ES-I3 (cell line): ENCODE measurements at regions not wholly inside any gene's neighbourhood (a gene's known extent, or its start where the extent isn't known, plus 50 kb on each side); places are given as distances from the start of the nearest gene placed in this dataset.
A peak's percentile ranks its signal among the peaks of the same experiment; 100 is the strongest.

Experiments used
- H3K36me3 ChIP-seq: 2 replicates; pipeline ENCODE4 v1.6.1; 2013; ENCODE audit warnings: mild to moderate bottlenecking, low read length, control low read depth, moderate library complexity; ENCODE audit not compliant: insufficient read depth
- H3K4me1 ChIP-seq: 2 replicates; pipeline ENCODE4 v1.6.1; 2013; ENCODE audit warnings: mild to moderate bottlenecking, control low read depth, low read length; ENCODE audit not compliant: insufficient read depth
- H3K9ac ChIP-seq: 2 replicates; pipeline ENCODE4 v1.6.1; 2013; ENCODE audit warnings: low read depth, mild to moderate bottlenecking, low read length, moderate library complexity
- H3K9me3 ChIP-seq: 2 replicates; pipeline ENCODE4 v1.6.1; 2013; ENCODE audit warnings: mild to moderate bottlenecking, low read length, moderate library complexity; ENCODE audit not compliant: control insufficient read depth, insufficient read depth

- Histone ChIP-seq H3K4me1 (no peaks in the 10 kb centered on the region), H3K36me3 (no peaks in the 10 kb centered on the region), H3K9ac (no peak overlapping the region), H3K9me3 (no peaks in the 10 kb centered on the region)
These were observed 383.7 kb downstream of the ZNF521 start for GRCh38 chr18:24968238-24968775.

GRCh38 chr18:24972577-24972976, 379.4 kb downstream of the ZNF521 start:
- no peak overlapping the region for H3K9ac ChIP-seq
- H3K36me3 ChIP-seq: no peaks in the 10 kb centered on the region

GRCh38 chr18:24974431-24974830, 377.5 kb downstream of the ZNF521 start:
- Histone ChIP-seq H3K4me1 (peaks cover 4% of the 10 kb centered on the region; the same call in 1 of the 2 replicates), H3K36me3 (no peaks in the 10 kb centered on the region), H3K9me3 (no peaks in the 10 kb centered on the region), H3K9ac (no peak overlapping the region)

More at GRCh38 chr18:24972577-24972976, 379.4 kb downstream of the ZNF521 start:
- H3K4me1 ChIP-seq: no peaks in the 10 kb centered on the region
- no peaks in the 10 kb centered on the region for H3K9me3 ChIP-seq

GRCh38 chr18:24975496-24976372, 376.2 kb downstream of the ZNF521 start:
- no peaks in the 10 kb centered on the region for H3K36me3 ChIP-seq
- H3K9me3 ChIP-seq: no peaks in the 10 kb centered on the region
- H3K4me1 ChIP-seq: peaks cover 4% of the 10 kb centered on the region; the same call in 1 of the 2 replicates
- no peak overlapping the region for H3K9ac ChIP-seq

GRCh38 chr18:24976502-24976901, 375.5 kb downstream of the ZNF521 start:
- H3K36me3 ChIP-seq: no peaks in the 10 kb centered on the region
- no peaks in the 10 kb centered on the region for H3K9me3 ChIP-seq
- H3K4me1 ChIP-seq: peaks cover 4% of the 10 kb centered on the region; the same call in 1 of the 2 replicates
- no peak overlapping the region for H3K9ac ChIP-seq

- Histone ChIP-seq H3K9me3 (no peaks in the 10 kb centered on the region), H3K36me3 (no peaks in the 10 kb centered on the region), H3K9ac (no peak overlapping the region), H3K4me1 (peaks cover 16% of the 10 kb centered on the region)
These were observed 372.7 kb downstream of the ZNF521 start for GRCh38 chr18:24979235-24979634.

- Histone ChIP-seq H3K9me3 (no peaks in the 10 kb centered on the region), H3K4me1 (peaks cover 34% of the 10 kb centered on the region)
These were observed 369.1 kb downstream of the ZNF521 start for GRCh38 chr18:24982831-24983230.

GRCh38 chr18:24983566-24984139, 368.3 kb downstream of the ZNF521 start:
- Histone ChIP-seq H3K36me3 (no peaks in the 10 kb centered on the region), H3K9ac (peak overlapping the region; percentile 9; the same call in 1 of the 2 replicates), H3K4me1 (peaks cover 42% of the 10 kb centered on the region)

More at GRCh38 chr18:24982831-24983230, 369.1 kb downstream of the ZNF521 start:
- H3K9ac ChIP-seq: no peak overlapping the region
- H3K36me3 ChIP-seq: no peaks in the 10 kb centered on the region

GRCh38 chr18:24985586-24985985, 366.4 kb downstream of the ZNF521 start:
- no peaks in the 10 kb centered on the region for H3K9me3 ChIP-seq
- peaks cover 38% of the 10 kb centered on the region for H3K4me1 ChIP-seq
- H3K36me3 ChIP-seq: no peaks in the 10 kb centered on the region
- no peak overlapping the region for H3K9ac ChIP-seq

More at GRCh38 chr18:24983566-24984139, 368.3 kb downstream of the ZNF521 start:
- no peaks in the 10 kb centered on the region for H3K9me3 ChIP-seq

- Histone ChIP-seq H3K4me1 (peaks cover 38% of the 10 kb centered on the region), H3K36me3 (no peaks in the 10 kb centered on the region), H3K9me3 (no peaks in the 10 kb centered on the region), H3K9ac (no peak overlapping the region)
These were observed 365.2 kb downstream of the ZNF521 start for GRCh38 chr18:24986666-24987302.

- H3K9me3 ChIP-seq: no peaks in the 10 kb centered on the region
- H3K36me3 ChIP-seq: no peaks in the 10 kb centered on the region
- H3K4me1 ChIP-seq: peaks cover 35% of the 10 kb centered on the region
- H3K9ac ChIP-seq: no peak overlapping the region
These were observed 364.4 kb downstream of the ZNF521 start for GRCh38 chr18:24987303-24988252.

- Histone ChIP-seq H3K9ac (no peak overlapping the region), H3K36me3 (no peaks in the 10 kb centered on the region), H3K9me3 (no peaks in the 10 kb centered on the region), H3K4me1 (peaks cover 28% of the 10 kb centered on the region)
These were observed 363.6 kb downstream of the ZNF521 start for GRCh38 chr18:24988253-24988840.
